Heart right ventricle (tissue), 16 donors: ENCODE measurements at regions not wholly inside any gene's neighbourhood (a gene's known extent, or its start where the extent isn't known, plus 50 kb on each side); places are given as distances from the start of the nearest gene placed in this dataset.

Source experiments
- ATAC-seq, 8 donors: fragments of 200-7000 bp; cut with Tn5 transposase; one replicate each; pipeline ENCODE4 v1.9.1; 2020; ENCODE audit warnings: mild to moderate bottlenecking in 8 of 8, moderate library complexity in 8 of 8, moderate number of reproducible peaks in 1 of 8
- DNase-seq, 2 donors: peaks; one replicate each; pipeline ENCODE4 v3.0.0-alpha.2; 2020
- H3K27ac ChIP-seq, 10 donors: fragments of 200-600 bp; sonication (generic) in 2 of 10; one replicate each; pipeline versions ENCODE4 v1.5.0 to v1.8.0; 2020 to 2022; ENCODE audit warnings: mild to moderate bottlenecking in 3 of 10
- H3K27me3 ChIP-seq, 7 donors: fragments of 200-600 bp; one replicate each; pipeline ENCODE4 v1.8.0; 2021 to 2022; ENCODE audit warnings: mild to moderate bottlenecking in 2 of 7
- H3K36me3 ChIP-seq, 9 donors: fragments of 200-600 bp; sonication (generic) in 1 of 9; one replicate each; pipeline versions ENCODE4 v1.5.0 to v1.8.0; 2020 to 2022; ENCODE audit warnings: mild to moderate bottlenecking in 2 of 9
- H3K4me1 ChIP-seq, 9 donors: fragments of 200-600 bp; sonication (generic) in 1 of 9; one replicate each; pipeline versions ENCODE4 v1.5.0 to v1.8.0; 2020 to 2022; ENCODE audit warnings: mild to moderate bottlenecking in 4 of 9
- H3K4me3 ChIP-seq, 10 donors: fragments of 200-600 bp; sonication (generic) in 2 of 10; one replicate each; pipeline versions ENCODE4 v1.5.0 to v1.8.0; 2020 to 2022; ENCODE audit warnings: mild to moderate bottlenecking in 7 of 10, moderate library complexity in 2 of 10
- H3K9me3 ChIP-seq, 11 donors: fragments of 200-600 bp in 10 of 11; sonication (generic) in 2 of 11; one replicate each; pipeline versions ENCODE4 v1.5.0 to v1.8.0; 2013 to 2022; ENCODE audit warnings: mild to moderate bottlenecking in 2 of 11, control low read depth in 1 of 11, moderate library complexity in 1 of 11
- CTCF ChIP-seq, 9 donors: fragments of 200-600 bp; sonication (generic) in 2 of 9; IDR thresholded peaks; one replicate each; pipeline versions ENCODE4 v1.5.0 to v1.8.0; 2021 to 2022; ENCODE audit warnings: antibody characterized with exemption in 9 of 9, mild to moderate bottlenecking in 5 of 9, moderate library complexity in 1 of 9
- WGBS, 2 donors: extraction: QIAGEN DNeasy Blood & Tissue Kit; methylation state at CpG; one replicate each; pipeline ENCODE4 v1.1.7; 2013; ENCODE audit warnings: inconsistent platforms in 1 of 2; 5-methylcytosine and 5-hydroxymethylcytosine counted together
- intact Hi-C, 10 donors: fragments of 100-400 bp; cut with DNase I; formaldehyde crosslinking; loops; one replicate each; pipeline versions ENCODE4 v1.11.1 to v1.14.2; 2022
- donor health status: Arrhythmogenic right ventricular cardiomyopathy.
- donor health status: ischemic (EF 13 %, LVEDD 7.1; RV severe dilation, severe dysfunction).
- donor health status: healthy with polysubstance abuse.
- donor health status: DM: no; HTN: yes; CAD: no.
- donor health status: DM: no; HTN: no; CAD: no.
- donor health status: ischemic (EF 25% LVEDD 6.9; RV normal size, moderate dysfunction).
- donor health status: ischemic (EF 25% LVEDD 5.7; RV mildly dilated, moderate dysfunction).
- donor health status: healthy.
- donor health status: DM: yes; HTN: yes; CAD: no.
- donor health status: Ischemic cardiomyopathy.
- donor health status: ischemic (EF 35%, LVEDD 5.7; RV mildly dilated, moderate dysfunction).
- donor health status: nonischemic (EF 11% LVEDD 7.7; RV severe dilation, severe dysfunction).
- donor health status: DM: yes; HTN: yes; CAD: no.
- donor health status: PGD.
- donor health status: ischemic (EF 29% LVEDD 5.4; RV normal size, mild dysfunction).
- donor health status: nonischemic (EF 23%, LVEDD 6.1; RV moderate dilation, normal function).

GRCh38 chrX:78496483-78496882 lies 162.6 kb downstream of the RTL3 start:
- Histone ChIP-seq H3K36me3 (no peaks in the 10 kb centered on the region), H3K27ac (no peak overlapping the region), H3K4me1 (no peaks in the 10 kb centered on the region), H3K4me3 (no peak overlapping the region), H3K9me3 (no peaks in the 10 kb centered on the region), H3K27me3 (peaks cover 0 to 46% (median 0%) of the 10 kb centered on the region in 7 donors)
- ATAC-seq (no peak), DNase-seq (no peak)
- intact Hi-C loops: no loop called here
- no peak for TF ChIP-seq CTCF (IDR thresholded peaks at IDR 0.05)
- whole genome bisulfite sequencing, 2 donors: 84 to 94% methylated on average over 2 of the region's 2 CpGs

- DNase-seq (no peak), ATAC-seq (no peak)
- Histone ChIP-seq H3K4me3 (no peak overlapping the region), H3K9me3 (peaks cover 0 to 3% (median 0%) of the 10 kb centered on the region in 11 donors), H3K36me3 (no peaks in the 10 kb centered on the region), H3K27ac (no peak overlapping the region), H3K4me1 (no peaks in the 10 kb centered on the region), H3K27me3 (peaks cover 0 to 36% (median 0%) of the 10 kb centered on the region in 7 donors)
- no peak for TF ChIP-seq CTCF (IDR thresholded peaks at IDR 0.05)
- intact Hi-C loops: no loop called here
- 22 to 68% methylated on average over 2 of the region's 2 CpGs for WGBS, 2 donors
These were observed 165.8 kb upstream of the CYSLTR1 start for GRCh38 chrX:78493180-78493579.

GRCh38 chrX:78476701-78477100 lies 149.3 kb upstream of the CYSLTR1 start:
- Histone ChIP-seq H3K4me1 (no peaks in the 10 kb centered on the region), H3K4me3 (no peak overlapping the region), H3K36me3 (no peaks in the 10 kb centered on the region), H3K9me3 (peaks cover 0 to 12% (median 0%) of the 10 kb centered on the region in 11 donors), H3K27ac (no peak overlapping the region), H3K27me3 (peaks cover 0 to 13% (median 0%) of the 10 kb centered on the region in 7 donors)
- WGBS, 2 donors: 24 to 63% methylated on average over 2 of the region's 2 CpGs
- intact Hi-C loops: no loop called here
- no peak for ATAC-seq
- DNase-seq: no peak
- TF ChIP-seq CTCF (IDR thresholded peaks at IDR 0.05): no peak

- ATAC-seq (no peak), DNase-seq (no peak)
- TF ChIP-seq CTCF (IDR thresholded peaks at IDR 0.05): no peak
- no peaks in the 10 kb centered on the region for H3K4me1 ChIP-seq
- no peak overlapping the region for H3K4me3 ChIP-seq
- H3K27ac ChIP-seq: no peak overlapping the region
- H3K27me3 ChIP-seq: peaks cover 0 to 10% (median 0%) of the 10 kb centered on the region in 7 donors
- WGBS, 2 donors: 69 to 86% methylated on average over 1 of the region's 1 CpG
- peaks cover 0 to 15% (median 0%) of the 10 kb centered on the region in 11 donors for H3K9me3 ChIP-seq
- H3K36me3 ChIP-seq: no peaks in the 10 kb centered on the region
- intact Hi-C loops: no loop called here
These were observed 129.5 kb upstream of the CYSLTR1 start for GRCh38 chrX:78456909-78457308.
